ENCODE measurements at regions not wholly inside any gene's neighbourhood (a gene's known extent, or its start where the extent isn't known, plus 50 kb on each side); places are given as distances from the start of the nearest gene placed in this dataset.

DNA sequence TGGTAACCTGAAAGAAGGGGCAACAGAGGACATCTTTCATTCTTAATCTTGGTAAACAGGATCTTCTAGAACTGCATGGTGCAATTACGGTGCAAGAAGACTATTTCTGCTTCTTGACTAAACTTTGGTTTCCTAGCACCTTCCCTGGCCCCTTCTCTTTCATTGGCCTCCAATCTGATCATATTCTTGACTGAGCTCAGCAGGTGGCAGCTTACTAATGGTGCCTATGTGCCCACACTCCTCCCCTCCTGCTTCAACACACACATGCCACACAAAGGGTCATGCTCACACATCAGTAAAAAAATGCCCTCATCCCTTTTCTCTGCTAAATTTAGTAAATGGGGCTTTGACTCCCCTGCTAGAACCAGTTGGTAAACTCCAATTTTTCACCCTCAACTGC, 400.5 kb upstream of the MAOA start:
- TF ChIP-seq ZNF274 (IDR thresholded peaks at IDR 0.05; ENCODE audit: low read depth, low read length) (no peak), YY1 (IDR thresholded peaks at IDR 0.05; ENCODE audit: insufficient read depth, insufficient read length) (no peak), SUZ12 (IDR thresholded peaks at IDR 0.05; ENCODE audit: extremely low read depth, insufficient read depth, insufficient read length) (no peak)

Data from NT2/D1 (cell line).